Psoas muscle (tissue), 7 donors: ENCODE measurements at regions not wholly inside any gene's neighbourhood (a gene's known extent, or its start where the extent isn't known, plus 50 kb on each side); places are given as distances from the start of the nearest gene placed in this dataset.

ENCODE experiments used
- ATAC-seq, 4 donors: fragments of 200-7000 bp; cut with Tn5 transposase; one replicate each; pipeline ENCODE4 v1.9.1; 2020; ENCODE audit warnings: moderate library complexity in 3 of 4, mild to moderate bottlenecking in 2 of 4
- DNase-seq, 2 donors: peaks; one replicate each; pipeline ENCODE4 v3.0.0-alpha.2; 2020
- H3K27ac ChIP-seq: fragments of 200-600 bp; one replicate; pipeline ENCODE4 v1.8.0; 2022
- H3K27me3 ChIP-seq, 3 donors: fragments of 200-600 bp in 1 of 3; one replicate each; pipeline versions ENCODE4 v1.6.1 to v1.8.0; 2013 to 2022; ENCODE audit warnings: low read length in 2 of 3, mild to moderate bottlenecking in 2 of 3, moderate library complexity in 1 of 3; ENCODE audit not compliant: insufficient read depth in 3 of 3
- H3K36me3 ChIP-seq, 2 donors: fragments of 200-600 bp in 1 of 2; one replicate each; pipeline versions ENCODE4 v1.6.1 to v1.8.0; 2013 to 2022; ENCODE audit warnings: low read depth in 1 of 2, mild to moderate bottlenecking in 1 of 2, moderate library complexity in 1 of 2; ENCODE audit not compliant: insufficient read depth in 1 of 2
- H3K4me1 ChIP-seq: fragments of 200-600 bp; one replicate; pipeline ENCODE4 v1.8.0; 2022
- H3K4me3 ChIP-seq: fragments of 200-600 bp; one replicate; pipeline ENCODE4 v1.8.0; 2022; ENCODE audit warnings: mild to moderate bottlenecking
- H3K9me3 ChIP-seq: fragments of 200-600 bp; one replicate; pipeline ENCODE4 v1.8.0; 2022
- CTCF ChIP-seq: fragments of 200-600 bp; IDR thresholded peaks from one replicate; pipeline ENCODE4 v1.8.0; 2022; ENCODE audit warnings: antibody characterized with exemption
- WGBS, 3 donors: extraction: QIAGEN DNeasy Blood & Tissue Kit; methylation state at CpG; one replicate each; pipeline versions ENCODE4 v1.1.6 to v1.1.7; 2013; 5-methylcytosine and 5-hydroxymethylcytosine counted together
- intact Hi-C, 2 donors: fragments of 100-400 bp; cut with DNase I; formaldehyde crosslinking; loops; one replicate each; pipeline versions ENCODE4 v1.11.0 to v1.14.2; 2022
- donor health status: healthy with polysubstance abuse.
- donor health status: DM: no; HTN: no; CAD: no; lungs with moderate emphysema.
- donor health status: Bipolar disorder and iron deficiency.
- donor health status: healthy.
- donor health status: DM: yes; HTN: yes; CAD: no.
- donor health status: DM: no; HTN: no; CAD: no.
- donor health status: DM: yes; HTN: yes; CAD: no.

GRCh38 chr7:51517187-51517586 lies 200.6 kb upstream of the COBL start:
- ATAC-seq, result no peak
- H3K4me3 ChIP-seq, result no peak overlapping the region
- intact Hi-C loops, result no loop called here
- TF ChIP-seq CTCF, result no peak
- no peaks in the 10 kb centered on the region for H3K4me1 ChIP-seq
- peaks cover 0 to 2% (median 0%) of the 10 kb centered on the region in 3 donors for H3K27me3 ChIP-seq
- no peaks in the 10 kb centered on the region for H3K36me3 ChIP-seq
- no peak overlapping the region for H3K27ac ChIP-seq
- no peak for DNase-seq
- no peaks in the 10 kb centered on the region for H3K9me3 ChIP-seq
- 70 to 73% (median 73%) methylated on average over 4 of the region's 4 CpGs for WGBS, 3 donors

GRCh38 chr7:51501620-51502019 lies 185.0 kb upstream of the COBL start:
- intact Hi-C loops, result no loop called here

GRCh38 chr7:51482976-51483375 lies 166.4 kb upstream of the COBL start:
- H3K27ac ChIP-seq, result no peak overlapping the region
- H3K4me1 ChIP-seq, result no peaks in the 10 kb centered on the region
- 85 to 96% (median 85%) methylated on average over 2 of the region's 2 CpGs for WGBS, 3 donors
- H3K4me3 ChIP-seq, result no peak overlapping the region
- no peak for ATAC-seq
- no peak for TF ChIP-seq CTCF
- intact Hi-C loops, result no loop called here
- no peaks in the 10 kb centered on the region for H3K36me3 ChIP-seq
- no peaks in the 10 kb centered on the region for H3K27me3 ChIP-seq
- no peak for DNase-seq
- H3K9me3 ChIP-seq, result no peaks in the 10 kb centered on the region

More at GRCh38 chr7:51501620-51502019, 185.0 kb upstream of the COBL start:
- H3K36me3 ChIP-seq, result no peaks in the 10 kb centered on the region
- H3K27ac ChIP-seq, result no peak overlapping the region
- no peak overlapping the region for H3K4me3 ChIP-seq
- H3K4me1 ChIP-seq, result no peaks in the 10 kb centered on the region
- no peaks in the 10 kb centered on the region for H3K9me3 ChIP-seq
- H3K27me3 ChIP-seq, result peaks cover 0 to 2% (median 0%) of the 10 kb centered on the region in 3 donors
- ATAC-seq, result no peak
- WGBS, 3 donors, result 62 to 73% (median 67%) methylated on average over 5 of the region's 5 CpGs
- TF ChIP-seq CTCF, result no peak
- no peak for DNase-seq

- 78 to 83% (median 83%) methylated on average over 3 of the region's 3 CpGs for WGBS, 3 donors
- ATAC-seq, result no peak
These were observed 164.8 kb upstream of the COBL start for GRCh38 chr7:51481421-51481820.

More at GRCh38 chr7:51481421-51481820, 164.8 kb upstream of the COBL start:
- H3K4me3 ChIP-seq, result no peak overlapping the region
- no peak for TF ChIP-seq CTCF
- no peaks in the 10 kb centered on the region for H3K36me3 ChIP-seq
- DNase-seq, result no peak
- no peaks in the 10 kb centered on the region for H3K27me3 ChIP-seq
- no peaks in the 10 kb centered on the region for H3K4me1 ChIP-seq
- intact Hi-C loops, result no loop called here
- H3K27ac ChIP-seq, result no peak overlapping the region
- no peaks in the 10 kb centered on the region for H3K9me3 ChIP-seq
